Liver (tissue), 8 donors: ENCODE measurements at regions not wholly inside any gene's neighbourhood (a gene's known extent, or its start where the extent isn't known, plus 50 kb on each side); places are given as distances from the start of the nearest gene placed in this dataset.

Experiments used
- DNase-seq: peaks from one replicate; pipeline ENCODE4 v3.0.0-alpha.2; 2017; ENCODE audit warnings: low spot score
- H3K27ac ChIP-seq, 2 donors: one replicate each; pipeline ENCODE4 v1.7.0; 2013; ENCODE audit warnings: inconsistent platforms in 2 of 2, low read length in 2 of 2, control low read depth in 1 of 2, low read depth in 1 of 2, mild to moderate bottlenecking in 1 of 2
- H3K27me3 ChIP-seq, 4 donors: one replicate each; pipeline versions ENCODE4 v1.6.1 to v1.7.0; 2013; ENCODE audit warnings: low read length in 3 of 4, inconsistent platforms in 1 of 4, mild to moderate bottlenecking in 1 of 4, moderate library complexity in 1 of 4; ENCODE audit not compliant: control insufficient read depth in 4 of 4, insufficient read depth in 4 of 4
- H3K36me3 ChIP-seq, 4 donors: one replicate each; pipeline versions ENCODE4 v1.6.1 to v1.7.0; 2013; ENCODE audit warnings: low read length in 3 of 4, mild to moderate bottlenecking in 3 of 4, low read depth in 1 of 4, moderate library complexity in 1 of 4; ENCODE audit not compliant: control insufficient read depth in 4 of 4, insufficient read depth in 3 of 4
- H3K4me1 ChIP-seq, 4 donors: one replicate each; pipeline versions ENCODE4 v1.6.1 to v1.7.0; 2013; ENCODE audit warnings: low read length in 3 of 4, mild to moderate bottlenecking in 3 of 4, moderate library complexity in 1 of 4; ENCODE audit not compliant: control insufficient read depth in 4 of 4, insufficient read depth in 4 of 4
- H3K4me3 ChIP-seq, 3 donors: one replicate each; pipeline versions ENCODE4 v1.6.1 to v1.7.0; 2013; ENCODE audit warnings: low read length in 3 of 3, control low read depth in 1 of 3, low read depth in 1 of 3, mild to moderate bottlenecking in 1 of 3
- H3K9ac ChIP-seq, 2 donors: one replicate each; pipeline ENCODE4 v1.7.0; 2013; ENCODE audit warnings: low read length in 2 of 2, mild to moderate bottlenecking in 2 of 2, moderate library complexity in 2 of 2, control low read depth in 1 of 2, low read depth in 1 of 2
- H3K9me3 ChIP-seq, 4 donors: one replicate each; pipeline versions ENCODE4 v1.6.1 to v1.7.0; 2013; ENCODE audit warnings: low read length in 3 of 4; ENCODE audit not compliant: control insufficient read depth in 4 of 4
- ATF3 ChIP-seq: IDR thresholded peaks from 2 replicates; pipeline ENCODE4 v1.6.1; 2016; ENCODE audit warnings: antibody characterized with exemption
- EGR1 ChIP-seq, 2 donors: IDR thresholded peaks; 2 replicates each; pipeline ENCODE4 v1.6.1; 2016 to 2018; ENCODE audit warnings: antibody characterized with exemption in 2 of 2, low read depth in 2 of 2
- FOXA1 ChIP-seq: IDR thresholded peaks from 2 replicates; pipeline ENCODE4 v1.6.1; 2016; ENCODE audit warnings: antibody characterized with exemption
- FOXA2 ChIP-seq: IDR thresholded peaks from 2 replicates; pipeline ENCODE4 v1.6.1; 2016; ENCODE audit warnings: antibody characterized with exemption
- GABPA ChIP-seq, 2 donors: IDR thresholded peaks in 1 of 2; conservative IDR thresholded peaks in 1 of 2; 2 replicates each; pipeline ENCODE4 v1.6.1; 2016; ENCODE audit warnings: antibody characterized with exemption in 2 of 2, mild to moderate bottlenecking in 1 of 2, moderate library complexity in 1 of 2
- HNF4A ChIP-seq, 2 donors: conservative IDR thresholded peaks; 2 replicates each; pipeline ENCODE4 v1.6.1; 2016; ENCODE audit warnings: antibody characterized with exemption in 2 of 2, mild to moderate bottlenecking in 2 of 2
- HNF4G ChIP-seq: IDR thresholded peaks from 2 replicates; pipeline ENCODE4 v1.6.1; 2016; ENCODE audit warnings: antibody characterized with exemption
- JUND ChIP-seq, 2 donors: IDR thresholded peaks; 2 replicates each; pipeline ENCODE4 v1.6.1; 2016; ENCODE audit warnings: antibody characterized with exemption in 2 of 2
- MAX ChIP-seq: IDR thresholded peaks from 2 replicates; pipeline ENCODE4 v1.6.1; 2016; ENCODE audit warnings: antibody characterized with exemption
- NR2F2 ChIP-seq: IDR thresholded peaks from 2 replicates; pipeline ENCODE4 v1.6.1; 2016; ENCODE audit warnings: antibody characterized with exemption
- RAD21 ChIP-seq, 2 donors: IDR thresholded peaks; 2 replicates each; pipeline ENCODE4 v1.6.1; 2016; ENCODE audit warnings: antibody characterized with exemption in 2 of 2, mild to moderate bottlenecking in 2 of 2
- RXRA ChIP-seq, 2 donors: IDR thresholded peaks; 2 replicates each; pipeline ENCODE4 v1.6.1; 2017 to 2018; ENCODE audit warnings: antibody characterized with exemption in 2 of 2, mild to moderate bottlenecking in 1 of 2
- SP1 ChIP-seq: IDR thresholded peaks from 2 replicates; pipeline ENCODE4 v1.6.1; 2018; ENCODE audit warnings: antibody characterized with exemption, mild to moderate bottlenecking
- TAF1 ChIP-seq: conservative IDR thresholded peaks from 2 replicates; pipeline ENCODE4 v1.6.1; 2016; ENCODE audit warnings: antibody characterized with exemption, mild to moderate bottlenecking
- YY1 ChIP-seq: IDR thresholded peaks from 2 replicates; pipeline ENCODE4 v1.6.1; 2016; ENCODE audit warnings: antibody characterized with exemption, mild to moderate bottlenecking
- ZBTB33 ChIP-seq: IDR thresholded peaks from 2 replicates; pipeline ENCODE4 v1.6.1; 2016; ENCODE audit warnings: antibody characterized with exemption
- WGBS: extraction: QIAGEN DNeasy Blood & Tissue Kit; methylation state at CpG from one replicate; pipeline ENCODE4 v1.1.7; 2013; 5-methylcytosine and 5-hydroxymethylcytosine counted together
- TF ChIP-seq, protein P1 (sequence below): fragments of 150-350 bp; IDR thresholded peaks from 2 replicates; pipeline ENCODE4 v1.5.1; 2017; ENCODE audit warnings: improper control_type of control experiment, low read depth, low read length; ENCODE audit not compliant: missing input control
- TF ChIP-seq, protein P2 (sequence below): IDR thresholded peaks from 2 replicates; pipeline ENCODE4 v1.6.1; 2016; ENCODE audit warnings: antibody characterized with exemption, mild to moderate bottlenecking
- donor health status: healthy.
- donor health status: healthy.
- donor health status: healthy.
- donor health status: healthy.
- donor health status: healthy.

DNA sequence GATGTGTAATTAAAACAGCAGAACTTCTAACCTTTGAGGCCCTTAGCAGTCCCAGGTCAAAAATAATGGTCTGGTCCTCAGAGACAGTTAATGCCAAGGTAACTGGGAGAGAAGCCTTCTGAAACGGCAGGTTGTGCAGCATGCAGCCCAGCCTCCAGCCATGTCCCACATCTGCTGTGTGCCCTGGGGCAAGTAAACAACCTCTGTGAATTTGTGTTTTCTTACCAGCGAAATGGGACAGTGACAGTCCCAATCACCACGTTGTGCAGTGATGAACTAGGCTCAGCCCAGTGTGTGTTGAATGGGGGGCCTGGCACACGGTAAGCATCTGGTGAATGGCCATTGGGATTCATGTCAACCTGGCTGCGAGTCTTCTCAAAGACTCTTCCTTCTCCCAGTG lies 61.2 kb downstream of the EMX2 start:
- Histone ChIP-seq H3K9ac (no peak overlapping the region), H3K27me3 (peaks cover 0 to 6% (median 1%) of the 10 kb centered on the region in 4 donors), H3K27ac (no peak overlapping the region), H3K4me3 (no peak overlapping the region), H3K4me1 (no peaks in the 10 kb centered on the region), H3K36me3 (no peaks in the 10 kb centered on the region), H3K9me3 (no peaks in the 10 kb centered on the region)
- no peak for TF ChIP-seq HNF4G
- no peak for TF ChIP-seq TAF1
- TF ChIP-seq HNF4A (conservative IDR thresholded peaks at IDR 0.05), result no peak
- TF ChIP-seq FOXA2, result no peak
- no peak for TF ChIP-seq FOXA1
- no peak for TF ChIP-seq JUND (IDR thresholded peaks at IDR 0.05)
- no peak for TF ChIP-seq RAD21 (IDR thresholded peaks at IDR 0.05)
- no peak for TF ChIP-seq YY1
- TF ChIP-seq RXRA (IDR thresholded peaks at IDR 0.05), result no peak
- no peak for TF ChIP-seq SP1
- TF ChIP-seq ATF3, result no peak
- TF ChIP-seq, protein P1, sequence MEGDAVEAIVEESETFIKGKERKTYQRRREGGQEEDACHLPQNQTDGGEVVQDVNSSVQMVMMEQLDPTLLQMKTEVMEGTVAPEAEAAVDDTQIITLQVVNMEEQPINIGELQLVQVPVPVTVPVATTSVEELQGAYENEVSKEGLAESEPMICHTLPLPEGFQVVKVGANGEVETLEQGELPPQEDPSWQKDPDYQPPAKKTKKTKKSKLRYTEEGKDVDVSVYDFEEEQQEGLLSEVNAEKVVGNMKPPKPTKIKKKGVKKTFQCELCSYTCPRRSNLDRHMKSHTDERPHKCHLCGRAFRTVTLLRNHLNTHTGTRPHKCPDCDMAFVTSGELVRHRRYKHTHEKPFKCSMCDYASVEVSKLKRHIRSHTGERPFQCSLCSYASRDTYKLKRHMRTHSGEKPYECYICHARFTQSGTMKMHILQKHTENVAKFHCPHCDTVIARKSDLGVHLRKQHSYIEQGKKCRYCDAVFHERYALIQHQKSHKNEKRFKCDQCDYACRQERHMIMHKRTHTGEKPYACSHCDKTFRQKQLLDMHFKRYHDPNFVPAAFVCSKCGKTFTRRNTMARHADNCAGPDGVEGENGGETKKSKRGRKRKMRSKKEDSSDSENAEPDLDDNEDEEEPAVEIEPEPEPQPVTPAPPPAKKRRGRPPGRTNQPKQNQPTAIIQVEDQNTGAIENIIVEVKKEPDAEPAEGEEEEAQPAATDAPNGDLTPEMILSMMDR, result no peak
- no peak for DNase-seq
- WGBS, result 63% methylated on average over 5 of the region's 5 CpGs

- 26% methylated on average over 4 of the region's 4 CpGs for WGBS
- Histone ChIP-seq H3K4me1 (no peaks in the 10 kb centered on the region), H3K9me3 (no peaks in the 10 kb centered on the region), H3K9ac (no peak overlapping the region), H3K4me3 (no peak overlapping the region), H3K27ac (no peak overlapping the region), H3K27me3 (peaks cover 0 to 6% (median 1%) of the 10 kb centered on the region in 4 donors), H3K36me3 (no peaks in the 10 kb centered on the region)
- no peak for DNase-seq
- TF ChIP-seq SP1 (no peak), GABPA (IDR thresholded peaks at IDR 0.05 in 1 of 2, conservative IDR thresholded peaks at IDR 0.05 in 1 of 2) (no peak), HNF4G (no peak), FOXA1 (no peak), RAD21 (IDR thresholded peaks at IDR 0.05) (no peak), RXRA (IDR thresholded peaks at IDR 0.05) (no peak), HNF4A (conservative IDR thresholded peaks at IDR 0.05) (no peak), YY1 (no peak), TAF1 (no peak), JUND (IDR thresholded peaks at IDR 0.05) (no peak), ZBTB33 (no peak), NR2F2 (no peak), FOXA2 (no peak), MAX (no peak), EGR1 (IDR thresholded peaks at IDR 0.05; ENCODE audit: low read depth in 2 of 2) (no peak), ATF3 (no peak)
- TF ChIP-seq, protein P2, sequence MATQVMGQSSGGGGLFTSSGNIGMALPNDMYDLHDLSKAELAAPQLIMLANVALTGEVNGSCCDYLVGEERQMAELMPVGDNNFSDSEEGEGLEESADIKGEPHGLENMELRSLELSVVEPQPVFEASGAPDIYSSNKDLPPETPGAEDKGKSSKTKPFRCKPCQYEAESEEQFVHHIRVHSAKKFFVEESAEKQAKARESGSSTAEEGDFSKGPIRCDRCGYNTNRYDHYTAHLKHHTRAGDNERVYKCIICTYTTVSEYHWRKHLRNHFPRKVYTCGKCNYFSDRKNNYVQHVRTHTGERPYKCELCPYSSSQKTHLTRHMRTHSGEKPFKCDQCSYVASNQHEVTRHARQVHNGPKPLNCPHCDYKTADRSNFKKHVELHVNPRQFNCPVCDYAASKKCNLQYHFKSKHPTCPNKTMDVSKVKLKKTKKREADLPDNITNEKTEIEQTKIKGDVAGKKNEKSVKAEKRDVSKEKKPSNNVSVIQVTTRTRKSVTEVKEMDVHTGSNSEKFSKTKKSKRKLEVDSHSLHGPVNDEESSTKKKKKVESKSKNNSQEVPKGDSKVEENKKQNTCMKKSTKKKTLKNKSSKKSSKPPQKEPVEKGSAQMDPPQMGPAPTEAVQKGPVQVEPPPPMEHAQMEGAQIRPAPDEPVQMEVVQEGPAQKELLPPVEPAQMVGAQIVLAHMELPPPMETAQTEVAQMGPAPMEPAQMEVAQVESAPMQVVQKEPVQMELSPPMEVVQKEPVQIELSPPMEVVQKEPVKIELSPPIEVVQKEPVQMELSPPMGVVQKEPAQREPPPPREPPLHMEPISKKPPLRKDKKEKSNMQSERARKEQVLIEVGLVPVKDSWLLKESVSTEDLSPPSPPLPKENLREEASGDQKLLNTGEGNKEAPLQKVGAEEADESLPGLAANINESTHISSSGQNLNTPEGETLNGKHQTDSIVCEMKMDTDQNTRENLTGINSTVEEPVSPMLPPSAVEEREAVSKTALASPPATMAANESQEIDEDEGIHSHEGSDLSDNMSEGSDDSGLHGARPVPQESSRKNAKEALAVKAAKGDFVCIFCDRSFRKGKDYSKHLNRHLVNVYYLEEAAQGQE, result no peak
- TF ChIP-seq, protein P1, result no peak
Measured at GRCh38 chr10:117609095-117609795, 66.7 kb downstream of the EMX2 start.
